A549 (cell line): ENCODE measurements at regions not wholly inside any gene's neighbourhood (a gene's known extent, or its start where the extent isn't known, plus 50 kb on each side); places are given as distances from the start of the nearest gene placed in this dataset.

Source experiments
- CEBPB ChIP-seq, 2 experiments: fragments of >200 bp in 1 of 2; sonication (Bioruptor Twin) in 1 of 2; formaldehyde crosslinking in 1 of 2; IDR thresholded peaks; 2 replicates each; pipeline ENCODE4 v1.6.1; 2012 to 2016
- CTCF ChIP-seq: fragments of >200 bp; sonication (Bioruptor Twin); formaldehyde crosslinking; IDR thresholded peaks from 3 replicates; pipeline ENCODE4 v1.5.1; 2016
- HOXA7 ChIP-seq: fragments of 250-450 bp; sonication (Bioruptor Pico); IDR thresholded peaks from 2 replicates; pipeline ENCODE4 v1.5.0; 2020; ENCODE audit warnings: mild to moderate bottlenecking, moderate library complexity
- JUN ChIP-seq, 2 experiments: fragments of >200 bp; sonication (Bioruptor Twin); formaldehyde crosslinking; IDR thresholded peaks; 2 replicates in 1 of 2; 3 replicates in 1 of 2; pipeline ENCODE4 v1.6.1; 2016 to 2017
- KDM1A ChIP-seq: fragments of 200-600 bp; sonication (generic); IDR thresholded peaks from 2 replicates; pipeline ENCODE4 v1.6.1; 2016; ENCODE audit warnings: low read depth, mild to moderate bottlenecking
- MAX ChIP-seq: IDR thresholded peaks from 2 replicates; pipeline ENCODE4 v1.6.1; 2012
- RFX5 ChIP-seq: fragments of 450-650 bp; IDR thresholded peaks from 2 replicates; pipeline ENCODE4 v1.7.1; 2014; ENCODE audit warnings: antibody characterized with exemption, mild to moderate bottlenecking, moderate library complexity
- TF ChIP-seq, protein P1 (sequence below): fragments of 450-650 bp; IDR thresholded peaks from 2 replicates; pipeline ENCODE4 v1.6.1; 2014; ENCODE audit warnings: antibody characterized with exemption

DNA sequence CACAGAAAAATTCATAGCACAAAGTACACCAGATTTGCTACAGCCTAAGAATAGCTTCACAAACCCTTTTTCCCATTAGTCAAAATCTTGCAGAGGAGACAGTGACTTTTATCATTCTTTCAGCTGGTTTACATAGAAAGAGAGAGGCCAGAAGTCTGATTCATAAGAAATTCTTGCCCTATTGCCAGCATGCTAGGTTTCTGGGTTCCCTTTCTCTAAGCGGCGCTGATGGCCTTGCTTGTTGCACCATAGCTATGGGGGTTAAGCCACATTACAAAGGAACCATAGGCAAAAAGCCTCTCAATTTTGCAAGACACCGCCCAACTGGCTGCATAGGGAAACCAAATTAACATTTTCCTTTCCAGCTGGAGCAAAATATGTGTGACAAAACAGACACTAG lies 87.4 kb downstream of the ZNF467 start:
- TF ChIP-seq JUN (IDR thresholded peaks at IDR 0.05) (no peak), CTCF (no peak), CEBPB (IDR thresholded peaks at IDR 0.05) (no peak), KDM1A (no peak), HOXA7 (CRISPR knock-in tag) (no peak), RFX5 (no peak), MAX (no peak)
- TF ChIP-seq, protein P1, sequence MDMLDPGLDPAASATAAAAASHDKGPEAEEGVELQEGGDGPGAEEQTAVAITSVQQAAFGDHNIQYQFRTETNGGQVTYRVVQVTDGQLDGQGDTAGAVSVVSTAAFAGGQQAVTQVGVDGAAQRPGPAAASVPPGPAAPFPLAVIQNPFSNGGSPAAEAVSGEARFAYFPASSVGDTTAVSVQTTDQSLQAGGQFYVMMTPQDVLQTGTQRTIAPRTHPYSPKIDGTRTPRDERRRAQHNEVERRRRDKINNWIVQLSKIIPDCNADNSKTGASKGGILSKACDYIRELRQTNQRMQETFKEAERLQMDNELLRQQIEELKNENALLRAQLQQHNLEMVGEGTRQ, result no peak
